HG03135 (cell line): ENCODE measurements at regions not wholly inside any gene's neighbourhood (a gene's known extent, or its start where the extent isn't known, plus 50 kb on each side); places are given as distances from the start of the nearest gene placed in this dataset.
"Not testable (repeated sequence)": the region's sequence is repeated elsewhere in the genome, so short reads cannot be mapped to it uniquely, and the experiment has no call there.

Source experiments
- ATAC-seq: cut with Tn5 transposase; IDR thresholded peaks from one replicate; pipeline ENCODE4 v1.9.1; 2021; ENCODE audit warnings: mild to moderate bottlenecking, moderate library complexity; ENCODE audit not compliant: unreplicated experiment

GRCh38 chr7:20083781-20084180, 133.4 kb downstream of the MACC1 start:
- ATAC-seq, result no peak

- no peak for ATAC-seq
Measured at GRCh38 chr7:20079080-20079479, 138.1 kb downstream of the MACC1 start.

- no peak for ATAC-seq
Measured at GRCh38 chr7:20076835-20077234, 140.3 kb downstream of the MACC1 start.

- ATAC-seq, result no peak
Measured at GRCh38 chr7:20075992-20076820, 141.0 kb downstream of the MACC1 start.

- ATAC-seq, result no peak
Measured at GRCh38 chr7:20075440-20075839, 141.7 kb downstream of the MACC1 start.

- ATAC-seq, result not testable (repeated sequence)
Measured at GRCh38 chr7:20068004-20068403, 149.2 kb downstream of the MACC1 start.

GRCh38 chr7:20064974-20065862, 152.0 kb downstream of the MACC1 start:
- peak; percentile 97 for ATAC-seq

GRCh38 chr7:20064181-20064970, 152.8 kb downstream of the MACC1 start:
- no peak for ATAC-seq

- ATAC-seq, result no peak
Measured at GRCh38 chr7:20063644-20064043, 153.5 kb downstream of the MACC1 start.

GRCh38 chr7:20062932-20063331, 154.3 kb downstream of the MACC1 start:
- no peak for ATAC-seq

- ATAC-seq, result no peak
Measured at GRCh38 chr7:20053334-20054104, 163.7 kb downstream of the MACC1 start.

- no peak for ATAC-seq
Measured at GRCh38 chr7:20050241-20050966, 166.8 kb downstream of the MACC1 start.

GRCh38 chr7:20038676-20039075, 178.5 kb downstream of the MACC1 start:
- no peak for ATAC-seq

GRCh38 chr7:20035279-20035875, 181.8 kb downstream of the MACC1 start:
- no peak for ATAC-seq

- no peak for ATAC-seq
Measured at GRCh38 chr7:20033621-20034400, 183.4 kb downstream of the MACC1 start.

- no peak for ATAC-seq
Measured at GRCh38 chr7:20032741-20033140, 184.4 kb downstream of the MACC1 start.

- ATAC-seq, result peak; percentile 31
Measured at GRCh38 chr7:20030915-20031362, 186.2 kb downstream of the MACC1 start.

- peak; percentile 90 for ATAC-seq
Measured at GRCh38 chr7:20030417-20030816, 186.8 kb downstream of the MACC1 start.
